Suprapubic skin (tissue), 4 donors: ENCODE measurements at regions not wholly inside any gene's neighbourhood (a gene's known extent, or its start where the extent isn't known, plus 50 kb on each side); places are given as distances from the start of the nearest gene placed in this dataset.
"Not testable (repeated sequence)": the region's sequence is repeated elsewhere in the genome, so short reads cannot be mapped to it uniquely, and the experiment has no call there.

Source experiments
- DNase-seq, 2 donors: peaks; one replicate each; pipeline ENCODE4 v3.0.0-alpha.2; 2019; ENCODE audit warnings: low spot score in 2 of 2
- H3K27ac ChIP-seq: fragments of 200-600 bp; sonication (generic); one replicate; pipeline ENCODE4 v1.5.1; 2019
- H3K27me3 ChIP-seq: fragments of 200-600 bp; sonication (generic); one replicate; pipeline ENCODE4 v1.5.1; 2019
- H3K36me3 ChIP-seq: fragments of 200-600 bp; sonication (generic); one replicate; pipeline ENCODE4 v1.5.1; 2019
- H3K4me1 ChIP-seq: fragments of 200-600 bp; sonication (generic); one replicate; pipeline ENCODE4 v1.5.1; 2019
- H3K4me3 ChIP-seq: fragments of 200-600 bp; sonication (generic); one replicate; pipeline ENCODE4 v1.5.1; 2019; ENCODE audit warnings: mild to moderate bottlenecking
- H3K9me3 ChIP-seq: fragments of 200-600 bp; sonication (generic); one replicate; pipeline ENCODE4 v1.5.1; 2019
- EP300 ChIP-seq: sonication (generic); formaldehyde crosslinking; IDR thresholded peaks from one replicate; pipeline ENCODE4 v1.6.1; 2017; ENCODE audit warnings: antibody characterized with exemption
- POLR2A ChIP-seq, 2 donors: fragments of 450-650 bp; IDR thresholded peaks; one replicate each; pipeline ENCODE4 v1.6.1; 2017; ENCODE audit warnings: antibody characterized with exemption in 2 of 2, mild to moderate bottlenecking in 2 of 2, moderate library complexity in 2 of 2
- POLR2AphosphoS5 ChIP-seq, 3 donors: sonication (generic); formaldehyde crosslinking; IDR thresholded peaks; one replicate each; pipeline ENCODE4 v1.6.1; 2017; ENCODE audit warnings: antibody characterized with exemption in 3 of 3
- WGBS: methylation state at CpG from one replicate; pipeline ENCODE4 v1.1.5; 2018; 5-methylcytosine and 5-hydroxymethylcytosine counted together
- TF ChIP-seq, protein P1 (sequence below), 2 donors: fragments of 200-600 bp in 1 of 2; fragments of 450-650 bp in 1 of 2; sonication (generic) in 1 of 2; IDR thresholded peaks; one replicate each; pipeline ENCODE4 v1.5.1; 2016 to 2019; ENCODE audit warnings: antibody characterized with exemption in 2 of 2, mild to moderate bottlenecking in 1 of 2, moderate library complexity in 1 of 2

DNA sequence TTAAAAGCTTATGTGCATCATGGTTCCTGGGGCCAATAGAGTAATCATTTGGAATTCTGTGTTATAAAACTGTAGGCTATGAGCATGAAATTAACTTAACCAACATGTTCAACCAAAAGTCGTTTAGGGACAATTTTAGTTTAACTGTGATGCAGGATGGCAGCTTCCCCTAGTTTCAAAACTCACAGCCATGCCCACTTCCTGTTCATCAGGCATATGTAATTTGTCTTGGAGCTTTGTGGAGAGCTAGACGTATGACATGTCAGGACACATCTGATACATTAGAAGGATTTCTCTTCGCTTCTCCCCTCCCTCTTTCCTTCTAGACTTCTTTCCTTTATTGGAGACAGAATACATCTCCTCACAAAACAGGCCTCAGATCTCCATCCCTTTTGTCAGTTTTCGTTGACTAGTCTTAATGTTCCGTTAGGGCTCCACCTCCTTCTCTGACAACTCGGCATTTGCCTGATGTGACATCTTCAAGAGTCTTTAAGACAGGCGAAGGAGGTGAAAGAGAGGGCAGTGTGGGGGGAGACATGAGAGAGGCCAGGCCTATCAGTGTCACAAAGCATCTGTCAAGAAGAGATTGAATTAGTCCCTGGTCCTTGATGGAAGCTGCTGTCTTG is 176.0 kb downstream of the MSX2 start:
- H3K9me3 ChIP-seq, result no peaks in the 10 kb centered on the region
- H3K27ac ChIP-seq, result no peak overlapping the region
- TF ChIP-seq, protein P1, sequence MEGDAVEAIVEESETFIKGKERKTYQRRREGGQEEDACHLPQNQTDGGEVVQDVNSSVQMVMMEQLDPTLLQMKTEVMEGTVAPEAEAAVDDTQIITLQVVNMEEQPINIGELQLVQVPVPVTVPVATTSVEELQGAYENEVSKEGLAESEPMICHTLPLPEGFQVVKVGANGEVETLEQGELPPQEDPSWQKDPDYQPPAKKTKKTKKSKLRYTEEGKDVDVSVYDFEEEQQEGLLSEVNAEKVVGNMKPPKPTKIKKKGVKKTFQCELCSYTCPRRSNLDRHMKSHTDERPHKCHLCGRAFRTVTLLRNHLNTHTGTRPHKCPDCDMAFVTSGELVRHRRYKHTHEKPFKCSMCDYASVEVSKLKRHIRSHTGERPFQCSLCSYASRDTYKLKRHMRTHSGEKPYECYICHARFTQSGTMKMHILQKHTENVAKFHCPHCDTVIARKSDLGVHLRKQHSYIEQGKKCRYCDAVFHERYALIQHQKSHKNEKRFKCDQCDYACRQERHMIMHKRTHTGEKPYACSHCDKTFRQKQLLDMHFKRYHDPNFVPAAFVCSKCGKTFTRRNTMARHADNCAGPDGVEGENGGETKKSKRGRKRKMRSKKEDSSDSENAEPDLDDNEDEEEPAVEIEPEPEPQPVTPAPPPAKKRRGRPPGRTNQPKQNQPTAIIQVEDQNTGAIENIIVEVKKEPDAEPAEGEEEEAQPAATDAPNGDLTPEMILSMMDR (IDR thresholded peaks at IDR 0.05), result no peak
- TF ChIP-seq POLR2AphosphoS5 (IDR thresholded peaks at IDR 0.05), result no peak
- TF ChIP-seq POLR2A (IDR thresholded peaks at IDR 0.05), result no peak
- no peak for TF ChIP-seq EP300
- H3K36me3 ChIP-seq, result no peaks in the 10 kb centered on the region
- no peak for DNase-seq
- WGBS, result 38% methylated on average over 7 of the region's 7 CpGs
- H3K4me1 ChIP-seq, result no peaks in the 10 kb centered on the region
- no peak overlapping the region for H3K4me3 ChIP-seq
- no peaks in the 10 kb centered on the region for H3K27me3 ChIP-seq

DNA sequence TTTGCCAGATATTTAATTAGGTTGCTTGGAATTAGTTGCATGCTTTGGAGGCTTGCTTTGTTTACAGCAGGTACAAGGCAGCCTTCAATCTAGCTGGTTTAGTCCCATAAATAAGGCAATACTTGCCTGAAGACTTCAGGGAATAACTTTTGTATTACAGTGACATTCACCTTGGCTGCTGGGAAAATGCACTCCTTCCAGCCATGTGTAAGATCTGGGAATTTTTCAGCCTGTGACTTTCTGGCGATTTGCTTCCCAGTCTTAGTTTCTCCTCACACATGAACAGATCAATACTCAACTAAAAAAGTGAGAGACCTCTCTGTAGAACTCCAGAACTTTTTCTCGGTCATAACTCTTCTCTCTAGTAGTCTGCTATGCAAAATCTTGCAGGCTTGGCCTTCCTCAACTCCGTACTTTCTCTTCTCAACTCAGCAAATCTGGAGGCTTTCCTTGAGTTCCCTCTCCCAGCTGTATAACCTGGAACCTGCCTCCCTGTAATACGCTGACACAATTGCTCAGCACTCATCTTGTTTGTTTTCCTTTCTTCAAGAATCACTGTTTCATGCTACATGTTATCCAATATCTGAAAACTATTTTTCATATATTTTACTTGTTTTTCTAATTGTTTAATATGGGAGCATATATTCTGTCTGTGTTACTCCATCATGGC is 173.0 kb downstream of the MSX2 start:
- no peak for DNase-seq
- Histone ChIP-seq H3K36me3 (no peaks in the 10 kb centered on the region), H3K9me3 (no peaks in the 10 kb centered on the region), H3K4me1 (no peaks in the 10 kb centered on the region), H3K4me3 (no peak overlapping the region), H3K27ac (no peak overlapping the region), H3K27me3 (no peaks in the 10 kb centered on the region)
- WGBS, result 78% methylated on average over 4 of the region's 4 CpGs
- TF ChIP-seq EP300 (no peak), POLR2AphosphoS5 (IDR thresholded peaks at IDR 0.05) (no peak), POLR2A (IDR thresholded peaks at IDR 0.05) (no peak)
- TF ChIP-seq, protein P1 (IDR thresholded peaks at IDR 0.05), result no peak

DNA sequence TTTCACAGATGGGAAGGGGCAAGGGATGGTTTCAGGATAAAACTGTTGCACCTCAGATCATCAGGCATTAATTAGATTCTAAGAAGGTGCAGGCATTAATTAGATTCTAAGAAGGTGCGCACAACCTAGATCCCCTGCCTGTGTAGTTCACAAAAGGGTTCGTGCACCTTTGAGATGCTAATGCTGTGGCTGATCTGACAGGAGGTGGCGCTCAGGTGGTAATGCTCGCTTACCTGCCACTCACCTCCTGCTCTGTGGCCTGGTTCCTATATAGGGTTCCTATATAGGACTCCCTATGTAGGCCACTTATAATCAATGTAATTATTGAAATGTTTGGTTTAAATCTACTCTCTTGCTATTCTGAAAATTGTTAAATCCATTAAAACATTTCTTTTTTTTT is 171.0 kb downstream of the MSX2 start:
- DNase-seq, result no peak
- Histone ChIP-seq H3K4me3 (no peak overlapping the region), H3K27ac (no peak overlapping the region), H3K27me3 (no peaks in the 10 kb centered on the region), H3K4me1 (no peaks in the 10 kb centered on the region), H3K9me3 (peaks cover 4% of the 10 kb centered on the region), H3K36me3 (no peaks in the 10 kb centered on the region)
- WGBS, result 83% methylated on average over 4 of the region's 4 CpGs
- TF ChIP-seq POLR2AphosphoS5 (IDR thresholded peaks at IDR 0.05), result no peak
- no peak for TF ChIP-seq POLR2A (IDR thresholded peaks at IDR 0.05)
- TF ChIP-seq, protein P1 (IDR thresholded peaks at IDR 0.05), result no peak
- no peak for TF ChIP-seq EP300

DNA sequence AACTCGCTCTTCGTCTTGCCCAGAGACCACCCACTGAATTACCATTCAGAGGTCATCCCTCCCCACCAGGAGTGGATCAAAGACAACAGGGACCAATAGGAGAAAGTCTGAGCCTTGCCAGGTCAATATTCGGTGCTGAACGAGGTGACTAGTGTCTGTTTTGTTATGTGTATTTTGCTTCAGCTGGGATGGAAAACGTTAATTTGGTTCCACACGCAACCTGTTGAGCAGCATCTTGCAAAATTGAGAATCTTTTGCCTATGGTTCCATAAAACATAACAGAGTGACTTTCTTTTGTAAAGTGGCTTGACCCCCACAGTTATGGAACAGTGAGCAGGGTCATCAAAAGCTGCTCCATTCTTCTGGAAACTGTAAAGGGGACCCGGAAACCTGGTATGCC is 168.4 kb downstream of the MSX2 start:
- 92% methylated on average over 7 of the region's 7 CpGs for WGBS
- no peak for TF ChIP-seq EP300
- TF ChIP-seq, protein P1 (IDR thresholded peaks at IDR 0.05), result no peak
- no peak for TF ChIP-seq POLR2AphosphoS5 (IDR thresholded peaks at IDR 0.05)
- TF ChIP-seq POLR2A (IDR thresholded peaks at IDR 0.05), result no peak
- Histone ChIP-seq H3K27ac (no peak overlapping the region), H3K9me3 (peaks cover 4% of the 10 kb centered on the region), H3K4me1 (no peaks in the 10 kb centered on the region), H3K27me3 (no peaks in the 10 kb centered on the region), H3K36me3 (no peaks in the 10 kb centered on the region), H3K4me3 (no peak overlapping the region)
- DNase-seq, result no peak

DNA sequence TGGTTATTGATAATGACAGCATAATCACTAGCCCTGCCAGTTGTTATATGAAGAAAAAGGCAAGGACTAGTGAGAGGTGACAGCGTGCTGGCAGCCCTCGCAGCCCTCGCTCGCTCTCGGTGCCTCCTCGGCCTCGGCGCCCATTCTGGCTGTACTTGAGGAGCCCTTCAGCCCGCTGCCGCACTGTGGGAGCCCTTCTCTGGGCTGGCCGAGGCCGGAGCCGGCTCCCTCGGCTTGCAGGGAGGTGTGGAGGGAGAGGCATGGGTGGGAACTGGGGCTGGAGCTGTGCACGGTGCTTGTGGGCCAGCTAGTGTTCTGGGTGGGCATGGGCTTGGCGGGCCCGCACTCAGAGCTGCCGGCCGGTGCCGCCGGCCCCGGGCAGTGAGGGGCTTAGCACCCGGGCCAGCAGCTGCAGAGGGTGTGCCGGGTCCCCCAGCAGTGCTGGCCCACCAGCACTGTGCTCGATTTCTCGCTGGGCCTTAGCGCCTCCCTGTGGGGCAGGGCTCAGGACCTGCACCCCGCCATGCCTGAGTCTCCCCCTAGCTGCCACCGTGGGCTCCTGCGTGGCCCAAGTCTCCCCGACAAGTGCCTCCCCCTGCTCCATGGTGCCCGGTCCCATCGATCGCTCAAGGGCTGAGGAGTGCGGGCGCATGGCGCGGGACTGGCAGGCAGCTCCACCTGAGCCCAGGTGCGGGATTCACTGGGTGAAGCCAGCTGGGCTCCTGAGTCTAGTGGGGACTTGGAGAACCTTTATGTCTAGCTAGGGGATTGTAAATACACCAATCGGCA is 156.2 kb downstream of the MSX2 start:
- not testable (repeated sequence) for H3K4me3 ChIP-seq, H3K4me1 ChIP-seq
- 96% methylated on average over 20 of the region's 40 CpGs for WGBS

More for the DNA sequence above, 156.2 kb downstream of the MSX2 start:
- not testable (repeated sequence) for H3K27me3 ChIP-seq, H3K36me3 ChIP-seq, H3K9me3 ChIP-seq, H3K27ac ChIP-seq, DNase-seq
